K562 (cell line): ENCODE measurements at regions not wholly inside any gene's neighbourhood (a gene's known extent, or its start where the extent isn't known, plus 50 kb on each side); places are given as distances from the start of the nearest gene placed in this dataset.

ENCODE experiments used
- ATAC-seq: fragments of 200-7000 bp; cut with Tn5 transposase; 3 replicates; pipeline ENCODE4 v1.9.1; 2020; ENCODE audit warnings: moderate library complexity
- BruUV-seq: library from RNA; stranded (reverse); fragments of 400-500 nt; replicated peaks from 2 replicates; lab custom pipeline; 2021; lab: Mats Ljungman, UMichigan
- CTCF ChIA-PET: fragments of 300-600 bp; formaldehyde crosslinking; extraction: SDS; loops from one replicate; lab custom pipeline; 2021; ENCODE audit warnings: low intra/inter-chr PET ratio; lab: Yijun Ruan, JAX
- POLR2A ChIA-PET: fragments of 300-600, 350-650 bp; sonication (Branson Sonifier 250); formaldehyde crosslinking; extraction: SDS; loops from one replicate; lab custom pipeline; 2021; ENCODE audit warnings: antibody characterized with exemption, inconsistent platforms; lab: Yijun Ruan, JAX
- DNase-seq, 4 experiments: peaks; one replicate each; pipeline versions ENCODE4 v3.0.0 to v3.0.0-alpha.2; 2011 to 2018; ENCODE audit warnings: low spot score in 3 of 4, mixed read lengths in 3 of 4; ENCODE audit errors: extremely low read depth in 1 of 4
- FAIRE-seq: peaks from 2 replicates; lab custom pipeline; 2011; peaks lifted over from hg19 to GRCh38; lab: Jason Lieb, UNC
- H2AFZ ChIP-seq: 2 replicates; pipeline ENCODE4 v1.6.0; 2011; ENCODE audit warnings: low read depth, low read length, control low read depth, inconsistent platforms
- H3K27ac ChIP-seq: fragments of 200-600 bp; 3 replicates; pipeline ENCODE4 v1.8.0; 2011; ENCODE audit warnings: low read depth, mild to moderate bottlenecking, control low read depth, inconsistent platforms, low read length, moderate library complexity, mixed read lengths; ENCODE audit errors: extremely low read depth
- H3K27me3 ChIP-seq, 2 experiments: fragments of 300-600 bp in 1 of 2; 2 replicates in 1 of 2; 3 replicates in 1 of 2; pipeline versions ENCODE4 v1.6.0 to v1.8.0; 2011; ENCODE audit warnings: inconsistent platforms in 2 of 2, low read length in 2 of 2, mild to moderate bottlenecking in 1 of 2, mixed read lengths in 1 of 2, moderate library complexity in 1 of 2; ENCODE audit not compliant: control insufficient read depth in 2 of 2, insufficient read depth in 2 of 2
- H3K36me3 ChIP-seq: fragments of 300-600 bp; 3 replicates; pipeline ENCODE4 v1.8.0; 2011; ENCODE audit warnings: mild to moderate bottlenecking, low read length, inconsistent platforms; ENCODE audit not compliant: control insufficient read depth, insufficient read depth
- H3K4me1 ChIP-seq, 2 experiments: fragments of 200-600 bp in 1 of 2; replicated peaks in 1 of 2; 2 replicates in 1 of 2; 3 replicates in 1 of 2; pipeline versions ENCODE4 v1.5.1 to v1.8.0; 2011; ENCODE audit warnings: inconsistent platforms in 2 of 2, low read length in 2 of 2, mild to moderate bottlenecking in 1 of 2, mixed read lengths in 1 of 2, moderate library complexity in 1 of 2; ENCODE audit not compliant: control insufficient read depth in 2 of 2, insufficient read depth in 2 of 2
- H3K4me2 ChIP-seq: 2 replicates; pipeline ENCODE4 v1.6.1; 2011; ENCODE audit warnings: low read length, control low read depth, inconsistent platforms, mixed read lengths; ENCODE audit not compliant: insufficient read depth
- H3K4me3 ChIP-seq: fragments of 200-600 bp; sonication (generic), shearing (Covaris generic); 2 replicates; pipeline ENCODE4 v1.5.1; 2016; ENCODE audit warnings: control low read depth, inconsistent platforms
- H3K79me2 ChIP-seq: fragments of 200-600 bp; 3 replicates; pipeline ENCODE4 v1.8.0; 2011; ENCODE audit warnings: low read length, inconsistent platforms; ENCODE audit not compliant: control insufficient read depth, insufficient read depth
- H3K9ac ChIP-seq, 2 experiments: 2 replicates each; pipeline versions ENCODE4 v1.6.0 to v1.6.1; 2011; ENCODE audit warnings: low read depth in 2 of 2, low read length in 2 of 2, control low read depth in 1 of 2, inconsistent platforms in 1 of 2, mild to moderate bottlenecking in 1 of 2, mixed read lengths in 1 of 2; ENCODE audit not compliant: insufficient read depth in 1 of 2
- H3K9me1 ChIP-seq: one replicate; pipeline ENCODE4 v1.6.0; 2011; ENCODE audit warnings: inconsistent platforms, mild to moderate bottlenecking, low read length, moderate library complexity; ENCODE audit not compliant: control insufficient read depth, insufficient read depth
- H3K9me3 ChIP-seq: replicated peaks from 2 replicates; pipeline ENCODE4 v1.5.1; 2011; ENCODE audit warnings: low read depth, low read length, inconsistent platforms; ENCODE audit not compliant: control insufficient read depth, insufficient read depth
- H4K20me1 ChIP-seq: replicated peaks from 2 replicates; pipeline ENCODE4 v1.6.1; 2011; ENCODE audit warnings: low read length, inconsistent platforms, mixed read lengths; ENCODE audit not compliant: control insufficient read depth, insufficient read depth
- CUX1 ChIP-seq: fragments of 200-800 bp; sonication (Bioruptor generic); IDR thresholded peaks from 2 replicates; pipeline ENCODE4 v1.6.1; 2016; ENCODE audit warnings: missing genetic modification characterization, missing compliant biosample characterization
- FOXO4 ChIP-seq: fragments of 450-650 bp; formaldehyde crosslinking; IDR thresholded peaks from 2 replicates; pipeline ENCODE4 v1.4.0; 2020; ENCODE audit warnings: mild to moderate bottlenecking, moderate library complexity
- HINFP ChIP-seq: fragments of 450-650 bp; conservative IDR thresholded peaks from 2 replicates; pipeline ENCODE4 v1.6.1; 2016; ENCODE audit warnings: missing genetic modification characterization, low read depth, mild to moderate bottlenecking, control low read depth, missing compliant biosample characterization
- POLR2G ChIP-seq: fragments of 200-400 bp; formaldehyde crosslinking; IDR thresholded peaks from 2 replicates; pipeline ENCODE4 v1.6.1; 2017; ENCODE audit warnings: low read depth, mild to moderate bottlenecking, antibody characterized with exemption, low read length, moderate library complexity
- SAFB2 ChIP-seq: fragments of 200-400 bp; formaldehyde crosslinking; IDR thresholded peaks from 2 replicates; pipeline ENCODE4 v1.6.1; 2018; ENCODE audit warnings: borderline replicate concordance, low read length, low read depth, moderate library complexity; ENCODE audit not compliant: severe bottlenecking
- SMC3 ChIP-seq: conservative IDR thresholded peaks from 2 replicates; pipeline ENCODE4 v1.6.1; 2011; ENCODE audit warnings: low read depth, low read length, improper control_type of control experiment; ENCODE audit not compliant: insufficient read depth
- WGBS: fragments of 100-300 bp; shearing (Covaris generic); methylation state at CpG from one replicate; pipeline ENCODE4 v1.1.6; 2016; ENCODE audit warnings: low coverage, mixed read lengths; ENCODE audit not compliant: insufficient coverage; ENCODE audit errors: missing lambda C conversion rate; 5-methylcytosine and 5-hydroxymethylcytosine counted together
- in situ Hi-C: fragments of 300-500 bp; cut with MboI; formaldehyde crosslinking; loops from 4 replicates; pipeline ENCODE4 v1.15.0; 2018; ENCODE audit warnings: inconsistent platforms, mixed read lengths
- intact Hi-C: fragments of 100-400 bp; cut with micrococcal nuclease; formaldehyde crosslinking; loops from 2 replicates; pipeline ENCODE4 v1.14.2; 2022

GRCh38 chr9:12391839-12392509, 301.2 kb upstream of the TYRP1 start:
- no peak overlapping the region for H3K4me2 ChIP-seq
- DNase-seq (no peak), FAIRE-seq (no peak), ATAC-seq (no peak)
- H3K4me1 ChIP-seq = no peaks in the 10 kb centered on the region
- no peak overlapping the region for H2AFZ ChIP-seq
- 0% methylated on average over 2 of the region's 2 CpGs for WGBS
- TF ChIP-seq POLR2G (no peak), SAFB2 (no peak), FOXO4 (CRISPR knock-in tag) (no peak), HINFP (tag) (no peak), CUX1 (CRISPR knock-in tag) (no peak), SMC3 (no peak)
- no peaks in the 10 kb centered on the region for H3K27me3 ChIP-seq
- H4K20me1 ChIP-seq = no peaks in the 10 kb centered on the region
- in situ Hi-C loops = no loop called here
- no TSS peak for BruUV-seq
- H3K79me2 ChIP-seq = no peaks in the 10 kb centered on the region
- H3K9ac ChIP-seq = no peak overlapping the region
- CTCF ChIA-PET = no interaction called here
- H3K27ac ChIP-seq = no peak overlapping the region
- intact Hi-C loops = no loop called here
- H3K9me1 ChIP-seq = no peaks in the 10 kb centered on the region
- no peaks in the 10 kb centered on the region for H3K9me3 ChIP-seq
- POLR2A ChIA-PET = no interaction called here
- H3K36me3 ChIP-seq = no peaks in the 10 kb centered on the region
- no peak overlapping the region for H3K4me3 ChIP-seq
